Esophagus squamous epithelium (tissue), 4 donors: ENCODE measurements at regions not wholly inside any gene's neighbourhood (a gene's known extent, or its start where the extent isn't known, plus 50 kb on each side); places are given as distances from the start of the nearest gene placed in this dataset.

Experiments
- POLR2A ChIP-seq, 4 donors: fragments of 450-650 bp; IDR thresholded peaks; one replicate each; pipeline ENCODE4 v1.6.1; 2017; ENCODE audit warnings: antibody characterized with exemption in 4 of 4, mild to moderate bottlenecking in 4 of 4, moderate library complexity in 3 of 4
- TF ChIP-seq, protein P1 (sequence below), 6 experiments: fragments of 450-650 bp in 4 of 6; fragments of 200-600 bp in 2 of 6; sonication (generic) in 2 of 6; IDR thresholded peaks; one replicate each; pipeline ENCODE4 v1.5.1; 2016 to 2019; ENCODE audit warnings: antibody characterized with exemption in 6 of 6, mild to moderate bottlenecking in 4 of 6, moderate library complexity in 4 of 6

DNA sequence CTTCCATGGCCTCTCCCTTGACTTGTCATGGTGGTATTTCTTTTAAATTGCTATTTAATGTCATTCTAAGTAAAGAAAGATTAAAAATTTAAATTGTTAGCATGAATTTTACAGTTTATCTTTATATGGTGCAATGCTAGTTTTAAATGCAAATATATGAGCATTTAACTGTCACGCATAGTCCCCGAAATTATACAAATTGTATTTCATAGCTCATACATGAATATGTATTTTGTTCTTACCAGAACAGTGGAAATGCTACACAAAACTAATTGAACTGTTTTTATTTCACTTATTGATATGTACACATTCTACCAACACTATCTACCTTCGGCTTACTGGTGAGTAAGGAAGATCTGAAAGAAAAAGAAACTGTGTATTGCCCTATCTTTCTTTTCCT lies 125.8 kb downstream of the CARTPT start:
- TF ChIP-seq POLR2A (IDR thresholded peaks at IDR 0.05) = no peak
- TF ChIP-seq, protein P1, sequence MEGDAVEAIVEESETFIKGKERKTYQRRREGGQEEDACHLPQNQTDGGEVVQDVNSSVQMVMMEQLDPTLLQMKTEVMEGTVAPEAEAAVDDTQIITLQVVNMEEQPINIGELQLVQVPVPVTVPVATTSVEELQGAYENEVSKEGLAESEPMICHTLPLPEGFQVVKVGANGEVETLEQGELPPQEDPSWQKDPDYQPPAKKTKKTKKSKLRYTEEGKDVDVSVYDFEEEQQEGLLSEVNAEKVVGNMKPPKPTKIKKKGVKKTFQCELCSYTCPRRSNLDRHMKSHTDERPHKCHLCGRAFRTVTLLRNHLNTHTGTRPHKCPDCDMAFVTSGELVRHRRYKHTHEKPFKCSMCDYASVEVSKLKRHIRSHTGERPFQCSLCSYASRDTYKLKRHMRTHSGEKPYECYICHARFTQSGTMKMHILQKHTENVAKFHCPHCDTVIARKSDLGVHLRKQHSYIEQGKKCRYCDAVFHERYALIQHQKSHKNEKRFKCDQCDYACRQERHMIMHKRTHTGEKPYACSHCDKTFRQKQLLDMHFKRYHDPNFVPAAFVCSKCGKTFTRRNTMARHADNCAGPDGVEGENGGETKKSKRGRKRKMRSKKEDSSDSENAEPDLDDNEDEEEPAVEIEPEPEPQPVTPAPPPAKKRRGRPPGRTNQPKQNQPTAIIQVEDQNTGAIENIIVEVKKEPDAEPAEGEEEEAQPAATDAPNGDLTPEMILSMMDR (IDR thresholded peaks at IDR 0.05) = no peak
